ENCODE measurements at regions not wholly inside any gene's neighbourhood (a gene's known extent, or its start where the extent isn't known, plus 50 kb on each side); places are given as distances from the start of the nearest gene placed in this dataset.

DNA sequence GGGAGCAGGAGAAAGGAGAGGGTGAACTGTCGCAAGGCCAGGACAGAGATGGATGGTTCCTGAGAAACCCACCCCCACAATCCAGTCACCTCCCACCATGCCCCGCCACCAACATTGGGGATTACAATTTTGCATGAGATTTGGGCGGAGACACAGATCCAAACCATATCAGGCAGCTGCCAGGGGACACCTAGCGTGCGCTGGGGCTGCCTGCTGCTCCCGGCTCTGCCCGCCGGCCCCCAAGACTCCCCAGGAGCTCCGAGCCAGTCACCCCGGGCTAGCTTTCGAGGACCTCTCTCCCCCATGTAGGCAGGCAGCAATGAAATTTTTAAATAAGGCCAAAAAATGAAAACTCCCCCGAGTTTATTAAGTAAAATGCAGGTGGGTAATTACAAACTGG lies 111.7 kb downstream of the UNCX start:
- Histone ChIP-seq H2AFZ (ENCODE audit: low read length) (no peak overlapping the region), H3K27ac (ENCODE audit: low read depth, low read length, poor library complexity, severe bottlenecking) (no peak overlapping the region), H3K36me3 (ENCODE audit: insufficient read depth, low read length) (no peaks in the 10 kb centered on the region), H3K79me2 (ENCODE audit: insufficient read depth, low read depth, low read length) (no peaks in the 10 kb centered on the region), H4K20me1 (ENCODE audit: insufficient read depth, low read length) (no peaks in the 10 kb centered on the region), H3K9me3 (ENCODE audit: low read length) (no peaks in the 10 kb centered on the region), H3K9me2 (ENCODE audit: insufficient read depth, low read length) (no peaks in the 10 kb centered on the region), H3K4me2 (ENCODE audit: low read length) (no peak overlapping the region), H3K4me3 (ENCODE audit: low read depth, low read length, poor library complexity, severe bottlenecking) (no peak overlapping the region), H3K4me1 (ENCODE audit: insufficient read depth, low read length, poor library complexity, severe bottlenecking) (no peaks in the 10 kb centered on the region)
- ChIA-PET CTCF (ENCODE audit: unreplicated experiment) (no interaction called here), POLR2A (no interaction called here)
- no peak for TF ChIP-seq EZH2phosphoT487 (IDR thresholded peaks at IDR 0.05; ENCODE audit: borderline replicate concordance, low read depth, low read length)
- TF ChIP-seq, protein P1, sequence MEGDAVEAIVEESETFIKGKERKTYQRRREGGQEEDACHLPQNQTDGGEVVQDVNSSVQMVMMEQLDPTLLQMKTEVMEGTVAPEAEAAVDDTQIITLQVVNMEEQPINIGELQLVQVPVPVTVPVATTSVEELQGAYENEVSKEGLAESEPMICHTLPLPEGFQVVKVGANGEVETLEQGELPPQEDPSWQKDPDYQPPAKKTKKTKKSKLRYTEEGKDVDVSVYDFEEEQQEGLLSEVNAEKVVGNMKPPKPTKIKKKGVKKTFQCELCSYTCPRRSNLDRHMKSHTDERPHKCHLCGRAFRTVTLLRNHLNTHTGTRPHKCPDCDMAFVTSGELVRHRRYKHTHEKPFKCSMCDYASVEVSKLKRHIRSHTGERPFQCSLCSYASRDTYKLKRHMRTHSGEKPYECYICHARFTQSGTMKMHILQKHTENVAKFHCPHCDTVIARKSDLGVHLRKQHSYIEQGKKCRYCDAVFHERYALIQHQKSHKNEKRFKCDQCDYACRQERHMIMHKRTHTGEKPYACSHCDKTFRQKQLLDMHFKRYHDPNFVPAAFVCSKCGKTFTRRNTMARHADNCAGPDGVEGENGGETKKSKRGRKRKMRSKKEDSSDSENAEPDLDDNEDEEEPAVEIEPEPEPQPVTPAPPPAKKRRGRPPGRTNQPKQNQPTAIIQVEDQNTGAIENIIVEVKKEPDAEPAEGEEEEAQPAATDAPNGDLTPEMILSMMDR (conservative IDR thresholded peaks at IDR 0.05; ENCODE audit: low read length): no peak
- intact Hi-C loops (cut with micrococcal nuclease; ENCODE audit: unreplicated experiment): no loop called here
- BruUV-seq (replicated peaks): no TSS peak
- no peak for DNase-seq (ENCODE audit: low spot score)

DNA sequence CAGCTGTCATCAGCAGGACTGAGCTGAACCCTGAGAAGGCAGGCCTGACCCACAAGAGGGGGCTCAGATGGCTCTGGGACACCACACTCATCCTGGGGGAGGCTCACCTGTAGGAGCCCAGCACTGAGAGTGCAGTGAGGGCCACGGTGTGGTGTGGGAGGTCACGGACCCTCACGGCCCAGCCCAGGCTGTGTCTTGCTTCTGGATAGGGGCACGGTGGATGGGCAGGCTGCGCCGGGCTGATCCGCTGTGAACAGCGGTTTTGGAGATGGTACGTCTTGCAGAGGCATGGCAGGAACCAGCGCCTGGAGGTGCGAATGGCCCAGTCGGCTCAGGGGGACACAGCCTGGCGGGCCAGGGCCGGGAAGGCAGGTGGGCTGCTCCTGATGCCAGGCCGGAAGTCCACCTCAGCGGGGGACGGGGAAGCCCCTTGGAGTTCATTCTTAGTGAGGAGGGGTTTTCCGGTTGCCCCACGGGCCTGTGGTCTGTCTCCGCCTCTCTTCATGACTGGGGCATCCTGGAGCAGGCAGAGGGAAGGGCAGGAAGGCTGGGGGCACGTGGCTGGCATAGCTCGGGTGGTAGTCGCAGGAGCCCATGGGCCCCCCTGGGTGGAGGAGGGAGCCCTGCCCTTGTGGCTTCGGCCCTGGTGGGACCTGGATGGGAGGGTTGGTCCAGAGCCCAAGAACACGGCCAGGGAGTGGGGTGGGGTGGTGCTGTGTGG lies 112.5 kb downstream of the UNCX start:
- H3K36me3 ChIP-seq (ENCODE audit: insufficient read depth, low read length): no peaks in the 10 kb centered on the region
- no peaks in the 10 kb centered on the region for H3K4me1 ChIP-seq (ENCODE audit: insufficient read depth, low read length, poor library complexity, severe bottlenecking)
- no peak overlapping the region for H2AFZ ChIP-seq (ENCODE audit: low read length)
- H3K9me2 ChIP-seq (ENCODE audit: insufficient read depth, low read length): no peaks in the 10 kb centered on the region
- no peak overlapping the region for H3K4me3 ChIP-seq (ENCODE audit: low read depth, low read length, poor library complexity, severe bottlenecking)
- ChIA-PET POLR2A (no interaction called here), CTCF (ENCODE audit: unreplicated experiment) (no interaction called here)
- DNase-seq (ENCODE audit: low spot score): no peak
- no TSS peak for BruUV-seq (replicated peaks)
- no peak overlapping the region for H3K4me2 ChIP-seq (ENCODE audit: low read length)
- no peaks in the 10 kb centered on the region for H3K9me3 ChIP-seq (ENCODE audit: low read length)
- intact Hi-C loops (cut with micrococcal nuclease; ENCODE audit: unreplicated experiment): no loop called here
- TF ChIP-seq EZH2phosphoT487 (IDR thresholded peaks at IDR 0.05; ENCODE audit: borderline replicate concordance, low read depth, low read length): no peak
- TF ChIP-seq, protein P1 (conservative IDR thresholded peaks at IDR 0.05; ENCODE audit: low read length): no peak
- H3K79me2 ChIP-seq (ENCODE audit: insufficient read depth, low read depth, low read length): no peaks in the 10 kb centered on the region
- H4K20me1 ChIP-seq (ENCODE audit: insufficient read depth, low read length): no peaks in the 10 kb centered on the region
- H3K27ac ChIP-seq (ENCODE audit: low read depth, low read length, poor library complexity, severe bottlenecking): no peak overlapping the region
